Neural cell (in vitro differentiated cells): ENCODE measurements at regions not wholly inside any gene's neighbourhood (a gene's known extent, or its start where the extent isn't known, plus 50 kb on each side); places are given as distances from the start of the nearest gene placed in this dataset.

Experiments
- CTCF ChIP-seq: fragments of 450-650 bp; IDR thresholded peaks from 2 replicates; pipeline ENCODE4 v1.5.1; 2014; ENCODE audit warnings: antibody characterized with exemption, mild to moderate bottlenecking, moderate library complexity; ENCODE audit not compliant: poor library complexity, severe bottlenecking
- EP300 ChIP-seq: fragments of 450-650 bp; conservative IDR thresholded peaks from 2 replicates; pipeline ENCODE4 v1.6.1; 2014; ENCODE audit warnings: antibody characterized with exemption, mild to moderate bottlenecking, moderate library complexity; ENCODE audit not compliant: poor library complexity, severe bottlenecking
- EZH2 ChIP-seq: fragments of 200-600, 300-800 bp; shearing (Covaris generic), sonication (generic); IDR thresholded peaks from 2 replicates; pipeline ENCODE4 v1.6.1; 2014; ENCODE audit warnings: antibody characterized with exemption, low read length, borderline replicate concordance, mild to moderate bottlenecking; ENCODE audit not compliant: insufficient read depth, poor library complexity, severe bottlenecking
- MXI1 ChIP-seq: fragments of 450-650 bp; conservative IDR thresholded peaks from 2 replicates; pipeline ENCODE4 v1.6.1; 2014; ENCODE audit warnings: antibody characterized with exemption, mild to moderate bottlenecking; ENCODE audit not compliant: poor library complexity, severe bottlenecking
- POLR2AphosphoS5 ChIP-seq: IDR thresholded peaks from 2 replicates; pipeline ENCODE4 v1.6.1; 2012
- RAD21 ChIP-seq: fragments of 450-650 bp; conservative IDR thresholded peaks from 2 replicates; pipeline ENCODE4 v1.6.1; 2014; ENCODE audit warnings: antibody characterized with exemption, mild to moderate bottlenecking, moderate library complexity
- SMC3 ChIP-seq: fragments of 450-650 bp; conservative IDR thresholded peaks from 2 replicates; pipeline ENCODE4 v1.6.1; 2014; ENCODE audit warnings: antibody characterized with exemption, mild to moderate bottlenecking, moderate library complexity; ENCODE audit not compliant: poor library complexity
- TAF1 ChIP-seq: IDR thresholded peaks from 2 replicates; pipeline ENCODE4 v1.6.1; 2012; ENCODE audit warnings: low read depth

DNA sequence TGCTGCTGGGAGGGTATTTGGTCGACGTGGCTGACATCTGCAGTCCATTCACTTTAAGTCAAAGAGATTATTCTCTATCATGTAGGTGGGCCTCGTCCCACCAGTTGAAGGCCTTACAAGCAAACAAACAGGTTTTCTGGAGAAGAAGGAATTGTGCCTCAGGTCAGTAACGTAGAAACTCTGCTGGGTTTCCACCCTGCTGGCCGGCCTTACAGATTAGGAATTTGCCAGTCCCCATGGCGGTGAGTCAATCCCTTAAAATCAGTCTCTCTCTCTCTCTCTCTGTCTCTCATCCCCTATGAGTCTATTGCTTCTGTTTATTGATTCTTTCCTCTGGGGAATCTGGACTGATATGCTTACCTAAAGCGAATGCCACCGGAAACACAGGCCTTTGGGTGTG is 75.4 kb upstream of the FGF3 start:
- TF ChIP-seq CTCF (no peak), MXI1 (no peak), EZH2 (no peak), RAD21 (no peak), EP300 (no peak), POLR2AphosphoS5 (no peak), TAF1 (no peak), SMC3 (no peak)
